Esophagus mucosa (tissue), 1 donor: ENCODE measurements at regions not wholly inside any gene's neighbourhood (a gene's known extent, or its start where the extent isn't known, plus 50 kb on each side); places are given as distances from the start of the nearest gene placed in this dataset.

Experiments
- ATAC-seq: fragments of 200-7000 bp; cut with Tn5 transposase; one replicate; pipeline ENCODE4 v1.9.1; 2020
- donor health status: DM: yes; HTN: yes; CAD: no.

DNA sequence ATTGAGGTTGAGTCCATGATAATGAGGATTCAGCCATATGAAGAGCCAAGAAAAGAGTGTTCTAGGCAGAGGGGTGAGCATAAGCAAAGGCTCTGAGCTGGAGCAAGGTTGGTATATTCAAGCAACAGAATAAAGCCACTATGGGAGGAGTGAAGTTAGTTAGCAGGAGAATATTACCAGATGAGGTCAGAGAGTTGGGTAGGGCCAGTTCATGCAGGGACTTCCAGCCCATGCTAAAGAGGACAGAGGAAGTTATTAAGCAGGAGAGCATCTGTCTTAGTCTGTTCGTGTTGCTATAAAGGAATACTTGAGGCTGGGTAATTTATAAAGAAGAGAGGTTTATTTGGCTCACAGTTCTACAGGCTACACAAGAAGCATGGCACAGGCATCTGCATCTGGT is 57.1 kb upstream of the ATG10 start:
- ATAC-seq: no peak

DNA sequence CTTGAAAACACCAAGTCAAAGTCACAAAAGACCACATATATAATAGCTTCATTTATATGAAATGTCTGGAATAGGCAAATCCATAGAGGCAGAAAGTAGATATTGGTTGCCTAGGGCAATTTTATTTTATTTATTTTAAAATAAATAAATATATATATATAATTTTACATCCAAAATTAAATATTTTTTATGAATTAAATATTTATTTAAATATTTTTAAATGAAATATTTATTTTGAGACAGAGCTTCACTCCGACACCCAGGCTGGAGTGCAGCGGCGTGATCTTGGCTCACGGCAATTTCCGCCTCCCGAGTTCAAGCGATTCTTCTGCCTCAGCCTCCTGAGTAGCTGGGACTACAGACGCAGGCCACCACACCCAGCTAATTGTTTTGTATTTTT is 58.9 kb upstream of the ATG10 start:
- no peak for ATAC-seq

DNA sequence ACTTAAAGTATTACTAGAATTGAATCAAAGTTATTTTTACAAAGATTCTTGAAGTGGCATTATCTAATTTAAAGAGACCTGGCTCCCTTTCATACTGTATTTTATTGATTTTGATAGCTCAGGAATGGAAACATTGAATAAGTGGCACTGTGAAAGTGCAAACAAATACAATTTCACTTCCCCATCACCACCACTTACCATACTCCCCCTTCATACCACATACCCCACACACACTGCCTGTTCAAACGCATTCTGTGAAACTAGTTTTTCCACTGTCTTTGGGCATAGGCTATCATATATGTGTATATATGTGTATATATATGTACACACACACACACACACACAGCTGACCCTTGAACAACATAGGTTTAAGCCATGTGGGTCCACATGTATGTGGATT is 62.1 kb upstream of the ATG10 start:
- ATAC-seq: no peak

DNA sequence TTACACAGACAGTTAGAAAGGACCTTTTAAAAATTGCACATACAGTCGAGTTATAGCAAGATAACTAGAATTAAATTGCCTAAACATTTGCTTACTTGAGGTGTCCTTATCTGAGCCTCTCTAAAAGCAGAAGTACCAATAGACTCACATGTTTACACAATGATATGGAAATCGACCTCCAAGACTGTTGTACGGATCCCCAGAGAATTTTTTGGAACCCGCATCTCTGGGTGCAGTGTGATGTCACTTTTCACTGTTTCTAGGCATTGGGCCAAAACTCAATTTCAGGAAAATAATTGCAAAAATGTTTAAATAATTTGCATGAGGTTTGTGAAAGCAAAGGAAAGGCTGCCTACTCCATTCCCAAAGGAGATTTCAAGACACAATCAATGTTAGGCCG is 63.1 kb upstream of the ATG10 start:
- ATAC-seq: no peak

DNA sequence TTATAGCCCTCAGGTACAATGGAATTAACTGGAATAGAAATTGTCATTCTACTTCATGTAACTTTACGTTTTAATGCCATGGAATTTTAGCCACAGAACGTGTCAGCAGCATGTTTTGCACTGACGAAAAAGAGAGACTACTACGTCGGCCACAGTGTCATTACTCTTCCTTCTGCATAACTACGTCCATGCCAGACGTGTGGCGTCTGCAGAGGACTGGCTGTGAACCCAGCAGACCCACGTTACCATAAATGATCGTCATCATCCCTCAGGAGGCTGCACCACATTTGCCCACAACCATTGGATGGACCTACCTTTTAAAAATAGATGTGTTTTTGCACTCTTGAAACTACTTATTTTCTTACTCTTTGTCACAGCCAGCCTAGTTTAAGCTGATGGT is 63.8 kb upstream of the ATG10 start:
- ATAC-seq: no peak

DNA sequence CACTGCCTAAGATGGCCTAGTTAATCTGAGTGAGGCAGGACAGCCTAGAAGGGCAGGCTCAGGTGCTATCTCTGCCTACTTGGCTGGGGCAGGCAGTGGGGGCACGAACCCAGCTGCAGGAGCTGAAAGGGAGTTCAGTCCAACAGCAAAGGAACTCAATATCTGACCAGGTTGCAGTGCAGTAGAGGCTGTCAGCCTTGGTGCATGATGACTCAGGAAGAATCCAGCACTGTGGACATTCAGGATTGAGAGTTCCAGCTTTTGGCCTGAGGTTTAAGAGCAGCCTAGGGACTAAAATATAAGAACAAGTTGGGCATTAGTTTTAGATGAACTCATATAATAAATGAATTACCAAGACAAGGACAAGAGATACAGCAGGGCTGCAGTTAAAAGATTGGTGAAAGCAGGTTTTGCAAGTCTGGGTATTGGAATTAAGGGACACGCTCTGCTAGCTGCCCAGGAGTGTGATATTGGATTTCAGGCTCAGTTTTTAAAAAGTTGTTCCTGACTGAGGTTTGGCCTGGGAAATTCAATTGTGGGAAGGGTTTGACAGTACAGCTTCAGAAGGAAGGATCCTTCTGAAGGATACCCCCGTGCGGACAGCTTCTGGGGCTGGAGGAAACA is 64.7 kb upstream of the ATG10 start:
- no peak for ATAC-seq

DNA sequence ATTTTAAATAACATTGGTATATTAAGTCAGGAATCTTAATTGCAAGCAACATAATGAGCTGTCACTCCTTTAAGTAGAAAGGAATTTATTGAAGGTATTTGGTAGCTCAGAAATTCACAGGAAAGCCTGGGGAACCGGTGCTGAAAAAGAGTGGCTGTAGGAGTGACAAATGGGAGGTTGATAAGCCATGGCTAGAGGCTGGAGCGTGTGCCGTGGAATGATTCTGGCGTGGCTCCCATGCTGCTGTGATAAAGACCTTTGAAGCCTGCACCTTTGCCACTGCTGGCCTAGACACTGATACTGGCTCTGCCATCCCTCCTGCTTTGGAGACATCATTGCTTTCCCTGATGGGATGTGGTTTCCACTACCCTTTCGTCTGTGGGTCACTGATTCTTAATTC is 65.7 kb upstream of the ATG10 start:
- no peak for ATAC-seq

DNA sequence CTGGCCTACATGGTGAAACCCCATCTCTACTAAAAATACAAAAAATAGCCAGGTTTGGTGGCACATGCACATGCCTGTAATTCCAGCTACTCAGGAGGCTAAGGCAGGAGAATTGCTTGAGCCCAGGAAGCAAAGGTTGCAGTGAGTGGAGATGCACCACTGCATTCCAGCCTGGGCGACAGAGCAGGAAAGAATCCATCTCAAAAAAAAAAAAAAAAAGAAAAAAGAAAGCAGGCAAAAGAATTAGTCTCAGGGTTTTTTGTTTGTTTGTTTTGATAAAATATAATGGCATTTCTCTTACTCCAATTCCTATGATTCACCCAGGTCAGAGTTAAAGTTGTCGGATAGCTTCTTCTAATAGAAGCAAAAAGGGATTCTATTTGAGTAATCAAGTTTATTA is 67.0 kb upstream of the ATG10 start:
- no peak for ATAC-seq

DNA sequence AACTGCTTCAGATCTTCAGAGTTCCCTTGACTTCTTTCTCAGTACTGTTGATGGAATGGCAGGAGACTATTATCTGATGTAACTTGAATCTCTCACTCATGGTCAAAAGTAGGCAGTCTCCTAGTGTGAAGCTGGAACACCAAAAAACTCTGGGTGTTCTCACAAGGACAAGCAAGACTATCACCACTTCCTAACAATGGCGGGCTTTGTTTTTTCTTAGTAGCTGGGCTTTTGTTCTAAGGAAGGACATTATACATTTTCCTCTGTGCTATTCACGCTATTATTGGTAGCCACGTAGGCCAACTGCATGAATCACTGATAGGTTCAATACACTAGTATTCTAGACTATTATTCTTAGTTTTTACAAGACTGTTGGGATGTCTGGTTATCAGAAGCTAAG is 67.7 kb upstream of the ATG10 start:
- ATAC-seq: no peak

DNA sequence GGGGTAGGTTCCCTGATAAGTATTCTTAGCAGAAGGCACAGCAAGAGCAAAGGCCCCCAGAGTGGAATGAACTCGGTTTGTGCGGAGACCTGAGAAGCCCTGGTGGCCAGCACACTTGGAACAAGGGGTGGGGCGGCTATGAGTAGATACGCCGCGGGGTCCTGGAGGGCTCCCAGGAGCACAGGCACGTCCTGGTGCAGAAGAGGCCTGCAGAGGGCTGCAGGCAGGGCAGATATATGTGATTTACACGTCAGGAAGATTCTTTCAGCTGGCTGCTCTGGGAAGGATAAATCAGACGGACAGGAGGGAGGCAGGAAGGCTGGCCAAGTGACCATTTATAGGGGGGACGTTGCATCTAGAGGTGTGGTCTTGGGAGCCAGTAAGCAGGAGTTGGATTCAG is 70.2 kb upstream of the ATG10 start:
- ATAC-seq: no peak

DNA sequence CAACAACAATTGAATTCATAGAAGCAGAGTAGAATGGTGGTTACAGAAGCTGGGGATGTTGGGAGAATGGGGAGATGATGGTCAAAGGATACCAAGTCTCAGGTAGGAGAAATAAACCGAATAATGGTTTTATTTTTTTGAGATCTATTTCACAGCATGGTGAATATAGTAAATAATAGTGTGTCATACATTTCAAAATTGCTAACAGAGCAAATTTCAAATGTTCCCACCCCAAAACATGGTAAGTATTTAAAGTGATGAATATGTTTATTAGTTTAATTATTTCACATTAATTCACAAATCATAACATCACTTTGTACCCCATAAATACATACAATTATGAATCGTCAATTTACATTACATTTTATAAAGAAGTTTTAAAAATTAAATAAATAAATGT is 72.7 kb upstream of the ATG10 start:
- no peak for ATAC-seq

DNA sequence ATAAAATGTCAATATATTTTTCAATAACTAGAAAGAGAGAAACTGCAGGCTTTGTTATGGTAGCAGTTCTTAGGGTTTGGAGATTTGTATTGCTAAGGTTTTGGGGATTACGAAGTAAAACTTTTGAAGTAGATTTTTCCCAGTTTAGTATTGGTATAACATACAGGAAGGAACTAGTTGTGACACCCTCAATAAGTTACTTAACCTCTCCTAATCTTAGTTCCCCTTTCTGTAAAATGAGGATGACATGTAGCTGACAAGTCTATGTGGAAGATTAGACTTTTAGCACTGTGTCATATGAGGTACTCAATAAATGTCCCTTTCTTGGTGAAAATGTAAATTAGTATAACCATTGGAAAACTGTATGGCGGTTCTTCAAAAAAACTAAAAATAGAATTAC is 73.4 kb upstream of the ATG10 start:
- no peak for ATAC-seq

DNA sequence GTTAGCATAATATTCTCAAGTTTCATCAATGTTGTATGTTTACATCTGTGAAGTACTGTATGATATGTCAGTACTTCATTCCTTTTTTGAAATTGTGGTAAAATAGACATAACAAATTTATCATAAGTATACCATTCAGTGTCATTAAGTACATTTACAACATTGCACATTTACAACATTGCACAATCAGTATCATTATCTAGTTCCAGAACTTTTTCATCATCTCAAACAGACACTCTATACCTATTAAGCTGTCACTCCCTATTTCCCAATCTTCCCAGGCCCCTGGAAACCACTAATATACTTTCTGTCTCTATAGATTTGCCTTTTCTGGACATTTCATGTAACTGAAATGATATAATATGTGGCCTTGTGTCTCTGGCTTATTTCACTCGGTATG is 75.1 kb upstream of the ATG10 start:
- no peak for ATAC-seq

DNA sequence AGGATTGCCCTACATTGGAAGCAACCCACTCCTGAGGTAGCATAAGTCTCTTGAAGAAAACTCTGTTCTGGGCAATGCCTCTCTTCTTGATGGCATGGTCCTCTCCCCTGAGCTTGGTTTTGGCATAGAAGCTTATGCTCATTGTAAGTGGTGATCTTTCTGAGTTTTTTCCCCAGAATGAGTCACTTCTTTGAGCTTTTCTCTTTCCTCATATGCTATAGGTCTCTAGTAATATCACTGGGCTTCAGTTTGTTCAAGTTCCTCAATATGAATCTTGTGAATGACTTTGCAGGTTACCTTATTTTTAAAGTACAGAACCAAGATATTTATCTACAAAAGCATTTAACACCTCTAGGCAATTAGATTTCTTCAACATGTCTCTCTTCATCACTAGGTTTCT is 76.5 kb upstream of the ATG10 start:
- no peak for ATAC-seq

DNA sequence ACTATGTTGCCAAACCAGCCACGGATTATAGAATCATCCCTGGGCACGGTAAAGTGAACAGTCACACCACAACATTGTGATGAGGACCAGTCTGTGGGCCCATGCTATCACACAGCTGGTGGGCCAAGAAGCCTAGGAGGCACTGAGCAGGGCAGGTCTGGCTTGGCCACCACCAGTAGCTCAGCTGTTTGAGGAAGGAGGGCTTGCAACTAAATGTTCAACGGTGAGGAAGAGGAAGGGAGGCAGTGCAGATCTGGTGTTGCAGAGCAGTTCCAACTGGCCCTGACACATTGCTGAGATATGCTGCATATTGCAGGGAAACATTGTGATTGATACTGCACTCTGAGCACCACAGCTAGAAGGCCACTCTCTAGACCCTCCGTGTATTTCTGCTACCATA is 77.9 kb upstream of the ATG10 start:
- no peak for ATAC-seq

DNA sequence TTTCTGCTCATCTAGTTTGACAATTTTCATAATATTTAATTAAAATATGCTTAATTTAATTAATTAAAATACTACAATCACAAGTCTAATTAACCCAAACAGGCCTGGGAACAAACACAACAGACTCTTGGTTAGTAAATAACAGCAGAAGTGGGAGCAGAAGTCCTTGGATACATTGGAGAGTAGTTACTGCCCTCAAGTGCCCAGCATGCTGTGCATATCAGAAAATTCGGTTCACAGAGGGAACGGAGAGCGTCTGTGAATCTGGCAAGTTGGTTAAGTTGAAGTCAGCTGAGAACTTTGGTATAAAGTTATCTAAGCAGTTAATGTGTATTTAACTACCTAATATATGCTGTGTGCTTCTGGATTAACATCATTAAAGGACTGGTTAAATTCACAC is 87.0 kb upstream of the ATG10 start:
- ATAC-seq: no peak

DNA sequence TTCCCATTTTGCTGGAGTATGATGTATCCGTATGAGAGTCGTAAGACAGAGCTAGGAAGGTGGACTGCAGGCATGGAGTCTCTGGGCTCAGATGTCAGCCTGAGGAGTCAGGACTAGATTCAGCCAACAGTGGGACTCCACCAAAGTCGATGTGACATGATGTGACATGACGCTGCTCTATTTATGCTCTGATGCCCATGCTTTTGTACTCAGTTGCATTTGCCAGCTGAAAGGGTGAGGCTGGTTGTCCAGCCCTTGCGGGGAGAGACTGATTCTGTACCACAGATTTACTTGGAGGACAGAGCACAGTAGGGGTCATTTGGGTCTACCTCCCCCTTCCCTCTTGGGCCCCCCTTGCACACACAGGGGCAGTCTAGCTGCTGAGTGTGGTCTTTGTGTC is 88.5 kb upstream of the ATG10 start:
- ATAC-seq: no peak

DNA sequence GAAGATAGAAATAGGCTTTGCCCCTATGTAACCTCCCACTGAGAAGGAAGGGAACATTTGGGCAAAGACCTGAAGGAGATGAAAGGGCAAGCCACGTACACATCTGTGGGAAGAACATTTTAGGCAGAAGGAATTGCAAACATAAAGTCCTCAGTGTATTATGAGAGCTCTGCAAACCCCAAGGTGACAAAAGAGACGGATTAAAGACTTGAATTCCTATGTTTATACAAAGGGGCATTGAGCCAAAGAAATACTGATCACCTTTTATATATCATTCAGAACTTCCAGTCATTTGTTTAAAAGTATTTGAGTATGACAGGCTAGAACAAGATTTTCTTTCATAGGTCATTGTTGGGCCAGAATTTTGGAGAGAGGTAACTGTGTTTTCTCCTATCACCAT is 90.2 kb upstream of the ATG10 start:
- peak; percentile 51 for ATAC-seq

DNA sequence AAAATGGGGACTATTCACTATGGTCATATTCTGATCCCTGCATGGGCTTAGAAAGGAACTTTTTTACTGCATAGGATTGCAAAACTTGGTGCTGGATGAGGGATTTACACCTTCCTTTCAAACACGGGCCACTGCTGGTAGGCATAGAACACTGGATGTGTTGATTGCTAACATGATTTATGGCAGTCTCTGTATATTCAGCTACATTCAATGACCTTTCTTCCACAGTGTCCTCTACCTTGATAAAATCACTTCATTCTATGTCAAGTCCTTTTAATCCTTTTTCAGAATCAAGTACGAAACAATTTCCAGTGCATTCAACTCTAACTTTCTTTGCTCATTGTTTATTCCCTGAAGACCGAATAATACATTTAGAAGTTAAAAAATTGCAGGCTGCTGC is 91.9 kb upstream of the ATG10 start:
- no peak for ATAC-seq

DNA sequence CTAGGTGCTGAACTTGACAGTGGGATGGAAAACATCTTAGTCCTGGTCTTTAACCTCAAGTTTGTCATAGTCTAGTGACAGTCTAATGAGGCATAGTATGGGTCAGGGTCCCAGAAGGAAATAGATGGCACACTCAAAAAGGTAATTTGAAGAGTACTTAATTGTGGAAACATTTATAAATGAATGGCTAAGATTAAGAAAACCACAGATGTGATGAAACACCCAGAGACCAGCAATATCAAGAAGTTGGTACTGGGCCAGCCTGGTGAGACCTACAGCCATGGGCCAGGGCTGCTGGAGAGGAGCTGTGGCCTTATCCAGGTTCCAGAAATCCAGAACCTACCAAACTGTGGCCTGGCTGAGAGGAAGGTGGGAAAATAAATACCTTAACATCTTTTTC is 93.5 kb upstream of the ATG10 start:
- no peak for ATAC-seq

DNA sequence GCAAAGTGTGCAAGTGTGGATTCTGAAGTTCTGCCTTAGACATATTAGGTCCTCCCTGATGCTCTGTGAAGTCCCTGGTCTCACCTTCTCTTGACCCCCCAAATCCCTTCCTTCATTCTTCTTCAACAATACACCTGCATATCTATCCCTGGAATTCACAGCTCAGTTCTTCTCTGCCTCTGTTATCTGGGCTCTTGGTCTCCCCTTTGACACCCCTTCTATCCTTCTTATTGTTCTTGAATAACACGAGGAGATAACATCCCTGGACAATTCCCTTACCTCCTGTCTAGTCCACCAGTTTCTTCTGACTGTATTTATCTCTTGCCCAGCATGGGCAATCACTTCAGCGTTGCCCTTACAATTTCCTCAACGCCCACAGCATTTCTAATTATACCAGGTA is 104.8 kb upstream of the ATG10 start:
- ATAC-seq: no peak

DNA sequence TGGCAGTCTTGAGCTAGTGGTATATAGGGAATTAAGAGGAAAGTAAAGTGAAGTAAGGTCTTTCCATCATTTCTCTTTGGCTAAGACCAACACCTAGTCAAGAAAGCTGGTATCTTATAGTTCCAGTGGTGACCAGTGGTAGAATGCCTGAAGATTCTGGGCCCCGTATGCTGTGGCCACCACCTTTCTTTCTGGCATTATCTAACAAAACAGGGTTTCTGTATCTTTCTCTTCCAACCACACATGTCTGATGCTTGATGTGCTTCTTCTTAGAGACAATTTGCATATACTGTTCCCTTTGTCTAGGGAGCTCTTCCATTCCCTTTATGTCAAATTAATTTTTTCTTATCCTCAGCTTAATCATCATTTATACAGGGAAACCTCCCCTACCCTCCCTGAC is 109.9 kb upstream of the SSBP2 start:
- ATAC-seq: no peak

DNA sequence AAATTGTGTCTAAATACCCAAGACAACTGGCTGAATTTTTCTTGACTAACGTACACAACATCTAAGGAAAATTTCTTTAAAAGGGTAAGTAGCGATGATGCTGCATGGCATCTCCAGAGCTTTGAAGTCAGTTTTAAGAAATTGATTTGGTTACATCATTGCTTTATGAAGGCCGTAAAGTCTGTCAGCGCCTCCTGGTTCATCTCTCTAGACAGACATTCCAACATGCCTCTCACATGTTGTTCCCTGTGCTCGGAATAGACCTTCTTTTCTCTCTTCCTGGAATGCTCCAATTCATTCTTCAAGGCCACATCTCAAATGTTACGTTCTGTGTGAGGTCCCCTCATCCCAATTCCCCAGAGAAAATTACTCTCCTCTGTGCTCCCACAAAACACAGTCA is 108.7 kb upstream of the SSBP2 start:
- no peak for ATAC-seq

DNA sequence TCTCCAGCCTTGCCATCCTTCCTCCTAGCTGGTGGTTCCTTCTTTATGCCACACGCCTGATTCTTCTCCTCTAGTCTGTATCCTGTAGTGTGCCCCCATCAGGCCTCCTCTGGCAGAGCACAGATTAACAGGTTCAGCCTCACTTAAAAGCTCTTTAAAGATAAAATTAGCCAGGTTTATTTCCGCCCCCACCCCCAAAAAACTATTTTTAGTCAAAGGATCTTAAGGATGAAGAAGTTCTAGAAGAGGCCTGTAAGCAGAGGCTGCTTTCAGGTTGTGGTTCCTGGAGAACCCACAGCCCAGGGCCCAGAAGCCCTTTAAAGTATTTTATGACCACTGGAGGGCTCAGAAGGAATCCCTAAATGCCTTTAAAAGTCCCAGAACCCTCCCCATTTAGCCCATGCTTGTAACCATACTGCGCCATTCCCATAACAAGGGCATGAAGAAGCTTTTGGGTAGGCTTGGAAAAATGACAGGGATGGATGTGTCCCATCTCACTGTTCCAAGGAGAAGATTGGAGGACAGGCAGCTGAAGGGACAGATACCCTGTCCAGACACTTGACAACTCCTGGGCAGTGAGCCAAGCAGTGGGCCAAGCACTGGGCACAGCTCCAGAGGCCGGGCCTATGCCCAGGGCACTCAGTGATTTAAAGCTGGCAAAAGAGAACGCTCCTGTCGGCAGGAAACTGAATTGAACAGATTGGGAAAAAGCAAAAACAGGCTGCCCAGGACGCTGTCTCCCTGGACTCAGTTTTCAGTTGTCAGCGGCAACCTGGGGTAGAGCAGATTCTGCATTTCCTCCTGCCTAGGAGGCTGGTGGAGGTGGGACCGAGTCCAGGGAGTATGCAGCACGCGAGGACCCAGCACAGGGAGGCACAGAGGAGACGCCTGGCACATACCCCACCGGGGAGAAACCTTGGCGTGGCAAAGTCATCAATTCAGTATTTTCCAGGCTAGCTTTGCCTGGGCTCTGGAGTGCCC is 106.3 kb upstream of the SSBP2 start:
- peak; percentile 35 for ATAC-seq

DNA sequence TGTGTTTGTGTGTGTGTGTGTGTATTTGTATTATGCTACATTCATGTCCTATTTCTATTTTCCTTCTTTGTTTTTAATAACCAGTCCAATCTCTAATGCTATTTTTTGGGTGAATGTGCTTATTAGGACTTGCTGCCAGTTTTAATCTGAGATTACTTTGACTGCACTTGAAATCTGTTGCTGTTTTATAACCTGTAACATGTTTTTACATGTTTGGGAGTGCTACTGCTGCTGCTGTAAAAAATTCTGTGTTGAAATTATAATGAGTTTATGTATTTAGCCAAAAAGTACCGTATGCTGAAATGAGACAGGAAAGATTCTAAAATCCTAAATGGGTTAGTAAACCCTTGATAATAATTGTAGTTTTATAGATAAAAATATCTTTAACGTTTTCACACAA is 104.7 kb upstream of the SSBP2 start:
- ATAC-seq: no peak
